Trophoblast cell (in vitro differentiated cells and primary cell): ENCODE measurements at regions not wholly inside any gene's neighbourhood (a gene's known extent, or its start where the extent isn't known, plus 50 kb on each side); places are given as distances from the start of the nearest gene placed in this dataset.

Source experiments
- DNase-seq, 2 donors: peaks; one replicate each; pipeline ENCODE4 v3.0.0-alpha.2; 2016
- H2AFZ ChIP-seq: 2 replicates; pipeline ENCODE4 v1.6.1; 2013; ENCODE audit warnings: low read length, moderate library complexity, mild to moderate bottlenecking; ENCODE audit not compliant: insufficient read depth, poor library complexity
- H2AK5ac ChIP-seq: 2 replicates; pipeline ENCODE4 v1.6.1; 2013; ENCODE audit warnings: mild to moderate bottlenecking, low read length
- H2BK120ac ChIP-seq: 2 replicates; pipeline ENCODE4 v1.6.1; 2013; ENCODE audit warnings: low read length, mild to moderate bottlenecking, moderate library complexity; ENCODE audit not compliant: insufficient read depth, poor library complexity
- H2BK12ac ChIP-seq: 2 replicates; pipeline ENCODE4 v1.6.1; 2013; ENCODE audit warnings: mild to moderate bottlenecking, low read length, moderate library complexity
- H2BK5ac ChIP-seq: 2 replicates; pipeline ENCODE4 v1.6.1; 2013; ENCODE audit warnings: low read length, low read depth, moderate library complexity, mild to moderate bottlenecking; ENCODE audit not compliant: poor library complexity
- H3K14ac ChIP-seq: 2 replicates; pipeline ENCODE4 v1.6.1; 2013; ENCODE audit warnings: mild to moderate bottlenecking, low read length
- H3K18ac ChIP-seq: 2 replicates; pipeline ENCODE4 v1.6.1; 2013; ENCODE audit warnings: mild to moderate bottlenecking, low read length
- H3K23ac ChIP-seq: 2 replicates; pipeline ENCODE4 v1.6.1; 2013; ENCODE audit warnings: low read length
- H3K27ac ChIP-seq: 2 replicates; pipeline ENCODE4 v1.5.1; 2013; ENCODE audit warnings: low read depth, mild to moderate bottlenecking, inconsistent platforms, low read length, moderate library complexity
- H3K27me3 ChIP-seq: 2 replicates; pipeline ENCODE4 v1.6.1; 2013; ENCODE audit warnings: inconsistent platforms, mild to moderate bottlenecking, low read length, moderate library complexity; ENCODE audit not compliant: insufficient read depth
- H3K36me3 ChIP-seq, 2 experiments: 1 replicate in 1 of 2; 2 replicates in 1 of 2; pipeline ENCODE4 v1.6.1; 2013; ENCODE audit warnings: low read length in 2 of 2, mild to moderate bottlenecking in 2 of 2, moderate library complexity in 1 of 2; ENCODE audit not compliant: insufficient read depth in 2 of 2, control insufficient read depth in 1 of 2
- H3K4ac ChIP-seq: 2 replicates; pipeline ENCODE4 v1.6.1; 2013; ENCODE audit warnings: low read depth, mild to moderate bottlenecking, low read length, moderate library complexity
- H3K4me1 ChIP-seq, 2 experiments: 1 replicate in 1 of 2; 2 replicates in 1 of 2; pipeline ENCODE4 v1.6.1; 2013; ENCODE audit warnings: low read length in 2 of 2, mild to moderate bottlenecking in 2 of 2, moderate library complexity in 1 of 2; ENCODE audit not compliant: insufficient read depth in 2 of 2, control insufficient read depth in 1 of 2
- H3K4me2 ChIP-seq: 2 replicates; pipeline ENCODE4 v1.6.1; 2013; ENCODE audit warnings: inconsistent platforms, mild to moderate bottlenecking, low read length, moderate library complexity
- H3K4me3 ChIP-seq: 2 replicates; pipeline ENCODE4 v1.5.1; 2013; ENCODE audit warnings: mild to moderate bottlenecking, low read depth, low read length, inconsistent platforms
- H3K79me1 ChIP-seq: one replicate; pipeline ENCODE4 v1.6.1; 2013; ENCODE audit warnings: low read length
- H3K79me2 ChIP-seq: 2 replicates; pipeline ENCODE4 v1.6.1; 2013; ENCODE audit warnings: low read length, mild to moderate bottlenecking; ENCODE audit not compliant: control insufficient read depth, insufficient read depth, poor library complexity
- H3K9ac ChIP-seq: 2 replicates; pipeline ENCODE4 v1.6.1; 2013; ENCODE audit warnings: mild to moderate bottlenecking, low read length
- H3K9me3 ChIP-seq: 2 replicates; pipeline ENCODE4 v1.6.1; 2013; ENCODE audit warnings: low read depth, mild to moderate bottlenecking, control low read depth, inconsistent platforms, low read length; ENCODE audit not compliant: insufficient read depth
- H4K12ac ChIP-seq: 2 replicates; pipeline ENCODE4 v1.6.1; 2013; ENCODE audit warnings: low read depth, mild to moderate bottlenecking, low read length, moderate library complexity
- H4K8ac ChIP-seq: 2 replicates; pipeline ENCODE4 v1.6.1; 2013; ENCODE audit warnings: low read depth, mild to moderate bottlenecking, low read length, moderate library complexity
- H4K91ac ChIP-seq: one replicate; pipeline ENCODE4 v1.6.1; 2013; ENCODE audit warnings: low read depth, mild to moderate bottlenecking, low read length, moderate library complexity
- WGBS: extraction: QIAGEN DNeasy Blood & Tissue Kit; methylation state at CpG from one replicate; pipeline ENCODE4 v1.1.7; 2013; ENCODE audit warnings: missing lambda C conversion rate; ENCODE audit not compliant: insufficient read length, insufficient coverage; ENCODE audit errors: extremely low coverage; 5-methylcytosine and 5-hydroxymethylcytosine counted together

- no peak overlapping the region for H2BK120ac ChIP-seq
- no peak overlapping the region for H3K18ac ChIP-seq
- no peak overlapping the region for H2AFZ ChIP-seq
- peaks cover 0 to 2% of the 10 kb centered on the region in 2 experiments for H3K4me1 ChIP-seq
- H3K14ac ChIP-seq, result no peak overlapping the region
- no peaks in the 10 kb centered on the region for H3K27me3 ChIP-seq
- H3K4me2 ChIP-seq, result no peak overlapping the region
- H2BK12ac ChIP-seq, result no peak overlapping the region
- H4K12ac ChIP-seq, result no peak overlapping the region
- H3K4me3 ChIP-seq, result no peak overlapping the region
- no peak overlapping the region for H4K8ac ChIP-seq
- no peak overlapping the region for H2BK5ac ChIP-seq
- no peak overlapping the region for H3K4ac ChIP-seq
- H3K79me2 ChIP-seq, result no peaks in the 10 kb centered on the region
- H3K79me1 ChIP-seq, result peaks cover 2% of the 10 kb centered on the region
- no peak overlapping the region for H4K91ac ChIP-seq
- H3K36me3 ChIP-seq, result no peaks in the 10 kb centered on the region
- no peak overlapping the region for H3K9ac ChIP-seq
- H3K27ac ChIP-seq, result no peak overlapping the region
- no peak overlapping the region for H2AK5ac ChIP-seq
- H3K9me3 ChIP-seq, result no peaks in the 10 kb centered on the region
- DNase-seq, result no peak
- no peak overlapping the region for H3K23ac ChIP-seq
Observed at GRCh38 chr13:80224468-80224867, 116.5 kb downstream of the SPRY2 start.

GRCh38 chr13:80217614-80218456 lies 123.1 kb downstream of the SPRY2 start:
- Histone ChIP-seq H3K27ac (peak overlapping the region; percentile 44), H3K27me3 (no peaks in the 10 kb centered on the region), H3K4me2 (no peak overlapping the region), H2BK5ac (peak overlapping the region; percentile 21), H3K18ac (no peak overlapping the region), H3K4ac (no peak overlapping the region), H3K9me3 (no peaks in the 10 kb centered on the region), H3K14ac (no peak overlapping the region), H3K23ac (no peak overlapping the region), H2BK12ac (peak overlapping the region; percentile 82), H2BK120ac (peak overlapping the region; percentile 5), H4K12ac (no peak overlapping the region), H2AK5ac (no peak overlapping the region), H4K91ac (peak overlapping the region; percentile 2), H3K79me2 (no peaks in the 10 kb centered on the region), H4K8ac (no peak overlapping the region), H3K9ac (no peak overlapping the region), H2AFZ (peak overlapping the region; percentile 25), H3K36me3 (no peaks in the 10 kb centered on the region), H3K4me3 (no peak overlapping the region), H3K4me1 (peaks cover 6% of the 10 kb centered on the region in 2 experiments), H3K79me1 (peaks cover 12% of the 10 kb centered on the region)
- no CpG with 5 or more reads among the region's 7 CpGs for WGBS
- DNase-seq, result peak; percentile 53 to 67

- Histone ChIP-seq H3K4me1 (peaks cover 6 to 8% of the 10 kb centered on the region in 2 experiments), H2BK12ac (no peak overlapping the region), H3K27ac (no peak overlapping the region), H3K79me2 (no peaks in the 10 kb centered on the region), H4K8ac (no peak overlapping the region), H3K4me3 (no peak overlapping the region), H3K36me3 (no peaks in the 10 kb centered on the region), H3K9me3 (no peaks in the 10 kb centered on the region), H3K18ac (no peak overlapping the region), H3K4me2 (no peak overlapping the region), H2AFZ (no peak overlapping the region), H3K14ac (no peak overlapping the region), H3K79me1 (peaks cover 14% of the 10 kb centered on the region), H4K91ac (no peak overlapping the region), H4K12ac (no peak overlapping the region), H2BK5ac (no peak overlapping the region), H3K4ac (no peak overlapping the region), H3K9ac (no peak overlapping the region), H2BK120ac (no peak overlapping the region), H3K23ac (no peak overlapping the region), H3K27me3 (no peaks in the 10 kb centered on the region), H2AK5ac (no peak overlapping the region)
- peak; percentile 2 to 63 for DNase-seq
- no CpG with 5 or more reads among the region's 3 CpGs for WGBS
Observed at GRCh38 chr13:80215368-80215767, 125.6 kb downstream of the SPRY2 start.

DNA sequence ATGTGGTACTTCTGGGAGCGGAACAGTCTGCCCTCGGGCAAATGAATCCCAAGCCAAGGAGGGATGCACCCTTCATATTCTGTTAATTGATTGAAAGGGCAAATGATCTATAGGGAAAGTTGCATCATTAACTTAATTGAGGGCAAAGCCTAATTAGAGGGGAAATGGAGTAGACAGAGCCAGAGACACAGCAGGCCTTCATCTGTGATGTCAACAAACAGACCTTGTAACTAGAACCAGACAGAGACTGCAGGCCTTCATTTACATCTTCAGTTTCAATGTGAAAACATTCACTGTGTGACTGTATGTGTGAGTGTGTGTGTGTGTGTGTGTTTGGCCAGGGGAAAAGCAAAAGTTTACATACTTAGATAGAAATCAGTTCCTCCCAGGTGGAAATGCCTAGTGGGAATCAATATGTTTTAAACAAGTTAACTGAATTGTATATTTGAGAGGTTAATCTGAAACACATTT lies 126.4 kb downstream of the SPRY2 start:
- H2BK5ac ChIP-seq, result no peak overlapping the region
- no peak overlapping the region for H4K8ac ChIP-seq
- WGBS, result no CpG with 5 or more reads among the region's 2 CpGs
- peaks cover 7 to 8% of the 10 kb centered on the region in 2 experiments for H3K4me1 ChIP-seq
- H2BK120ac ChIP-seq, result no peak overlapping the region
- H3K4ac ChIP-seq, result no peak overlapping the region
- no peak for DNase-seq
- H3K18ac ChIP-seq, result no peak overlapping the region
- no peaks in the 10 kb centered on the region for H3K9me3 ChIP-seq
- no peak overlapping the region for H4K91ac ChIP-seq
- H3K79me1 ChIP-seq, result peaks cover 15% of the 10 kb centered on the region
- H3K27ac ChIP-seq, result peak overlapping the region; percentile 71
- no peak overlapping the region for H2AFZ ChIP-seq
- H3K36me3 ChIP-seq, result no peaks in the 10 kb centered on the region
- H3K9ac ChIP-seq, result no peak overlapping the region
- H3K27me3 ChIP-seq, result no peaks in the 10 kb centered on the region
- no peak overlapping the region for H3K23ac ChIP-seq
- H2AK5ac ChIP-seq, result no peak overlapping the region
- H3K79me2 ChIP-seq, result no peaks in the 10 kb centered on the region
- no peak overlapping the region for H3K4me3 ChIP-seq
- H3K4me2 ChIP-seq, result no peak overlapping the region
- no peak overlapping the region for H3K14ac ChIP-seq
- no peak overlapping the region for H4K12ac ChIP-seq
- no peak overlapping the region for H2BK12ac ChIP-seq
